ELR (cell line): ENCODE measurements at regions not wholly inside any gene's neighbourhood (a gene's known extent, or its start where the extent isn't known, plus 50 kb on each side); places are given as distances from the start of the nearest gene placed in this dataset.
A peak's percentile ranks its signal among the peaks of the same experiment; 100 is the strongest.

ENCODE experiments used
- DNase-seq: peaks from one replicate; pipeline ENCODE4 v3.0.0-alpha.2; 2015; ENCODE audit warnings: low read depth

DNA sequence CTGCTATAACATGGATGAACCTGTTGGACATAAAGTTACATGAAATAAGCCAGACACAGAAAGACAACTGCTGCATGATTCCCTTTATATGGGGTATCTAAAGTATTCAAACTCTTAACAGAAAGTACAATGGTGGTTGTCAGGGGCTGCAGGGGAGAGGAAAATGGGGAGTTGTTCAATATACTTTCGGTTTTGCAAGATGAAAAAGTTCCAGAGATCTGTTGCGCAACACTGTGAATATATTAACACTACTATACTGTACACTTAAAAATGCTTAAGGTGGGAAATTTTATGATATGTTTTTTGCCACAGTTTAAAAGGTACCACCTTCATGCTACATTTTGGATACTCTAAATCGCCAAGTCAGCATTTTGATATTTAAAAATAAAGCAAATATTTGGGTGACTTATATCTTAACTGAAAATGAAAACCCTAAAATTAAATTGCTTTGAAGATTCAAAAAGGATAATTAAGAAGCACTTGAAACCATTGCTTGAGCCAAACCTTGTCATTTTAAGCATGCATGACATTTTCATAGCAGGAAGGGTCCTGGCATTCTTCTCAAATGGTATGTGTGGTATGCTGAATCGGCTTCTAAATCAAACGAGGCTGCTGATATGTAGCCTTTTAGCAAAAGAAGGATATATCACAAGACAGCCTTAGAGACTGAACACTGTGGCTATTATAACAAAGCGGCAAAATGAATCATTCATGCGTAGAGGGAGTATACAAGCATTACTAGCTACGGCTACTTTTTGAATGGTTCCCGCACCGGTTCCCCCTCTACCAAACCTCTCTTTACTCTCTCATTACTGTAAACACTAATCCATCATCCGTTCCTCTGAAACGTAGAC, 607.1 kb upstream of the DIPK2B start:
- DNase-seq: peak; percentile 79

DNA sequence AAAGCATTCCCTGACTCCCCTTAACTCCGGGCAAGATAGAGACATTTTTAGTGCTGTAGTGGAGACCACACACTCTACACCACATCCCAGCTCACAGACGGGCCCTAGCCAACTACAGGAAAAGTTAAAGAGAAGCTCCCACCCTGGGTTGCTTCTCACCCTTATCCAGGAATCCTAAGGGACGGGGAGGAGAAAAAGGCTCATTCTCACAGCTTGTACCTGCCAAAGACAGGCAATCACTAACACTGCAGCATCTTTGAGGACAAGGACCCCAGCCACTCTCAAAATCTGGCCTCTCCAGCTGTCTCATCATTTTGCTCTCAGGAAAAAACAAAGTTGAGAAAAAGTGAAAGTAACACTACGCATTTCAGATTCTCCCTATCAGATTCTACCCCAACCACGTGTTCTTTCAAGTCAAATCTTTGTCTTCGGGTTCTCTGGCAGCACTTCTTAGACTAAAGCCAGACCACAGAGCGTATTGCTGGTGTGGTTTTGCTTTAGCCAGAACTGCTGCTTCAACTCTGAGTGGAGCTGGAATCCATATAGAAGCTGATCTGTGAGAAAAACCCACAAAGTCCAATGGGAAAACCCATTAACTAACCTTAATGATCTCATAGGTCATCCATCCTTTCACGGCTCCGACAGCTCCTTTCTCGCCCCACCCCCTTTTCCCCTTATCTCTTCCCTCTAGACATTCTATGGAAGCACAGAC, 605.9 kb upstream of the DIPK2B start:
- peak; percentile 84 for DNase-seq

DNA sequence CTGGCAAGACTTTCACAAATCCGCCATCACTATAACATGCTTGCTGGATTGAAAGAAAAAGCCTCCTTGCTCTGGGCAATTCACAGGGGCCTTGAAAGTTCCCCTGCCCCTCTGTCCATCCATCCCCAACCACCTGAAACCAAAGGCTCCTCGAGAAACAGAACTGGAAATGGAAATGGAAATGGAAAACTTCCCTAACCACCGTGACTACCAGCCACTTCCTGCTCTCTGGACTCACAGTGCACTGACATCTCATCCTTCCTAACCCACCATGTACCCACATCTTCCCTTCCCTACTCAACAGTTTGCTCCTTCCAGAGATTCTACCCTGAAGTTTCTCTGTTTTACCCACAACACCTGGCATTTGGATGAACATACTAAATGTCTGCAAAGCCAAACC, 603.6 kb upstream of the DIPK2B start:
- no peak for DNase-seq

DNA sequence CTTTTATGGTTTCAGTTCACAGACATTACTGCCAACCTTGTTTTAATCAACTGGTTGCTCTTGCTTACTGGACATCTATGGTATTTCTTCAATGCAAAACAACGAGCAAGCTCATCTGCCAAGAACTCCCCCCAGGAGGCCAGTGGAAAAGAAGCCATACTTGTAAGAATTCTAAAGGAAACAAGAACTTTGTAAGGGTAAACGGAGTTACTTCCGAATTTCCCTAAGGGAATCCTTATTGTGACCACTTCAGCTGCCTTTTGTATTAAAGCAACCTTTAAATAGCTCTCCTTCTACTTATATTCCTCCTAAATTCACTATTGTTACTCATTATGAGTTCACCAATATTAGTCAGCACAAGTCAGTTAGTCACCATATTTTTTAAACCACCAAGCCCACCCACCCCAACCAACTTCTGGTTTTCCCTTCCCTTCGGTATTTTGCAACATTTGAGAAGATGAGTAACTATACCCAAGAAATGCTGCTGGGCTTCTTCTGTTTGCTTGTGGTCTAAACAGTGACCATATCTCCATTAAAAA, 602.8 kb upstream of the DIPK2B start:
- peak; percentile 93 for DNase-seq

DNA sequence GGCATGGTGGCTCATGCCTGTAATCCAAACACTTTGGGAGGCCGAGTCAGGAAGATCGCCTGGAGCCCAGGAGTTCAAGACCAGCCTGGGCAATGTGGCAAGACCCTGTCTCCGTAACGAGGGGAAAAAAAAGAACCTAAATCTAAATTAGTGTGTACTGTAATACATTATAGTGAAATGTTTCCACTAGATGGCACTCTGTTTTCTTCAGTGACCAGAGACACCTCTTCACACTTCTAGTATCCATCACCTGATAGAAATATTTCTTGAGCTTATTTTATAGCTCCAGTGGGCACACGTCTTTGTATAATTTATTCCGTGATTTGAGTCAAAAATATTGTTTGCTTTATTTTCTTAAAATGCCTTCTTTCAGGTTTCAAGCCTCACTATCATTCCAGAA, 600.9 kb upstream of the DIPK2B start:
- DNase-seq: peak; percentile 67

DNA sequence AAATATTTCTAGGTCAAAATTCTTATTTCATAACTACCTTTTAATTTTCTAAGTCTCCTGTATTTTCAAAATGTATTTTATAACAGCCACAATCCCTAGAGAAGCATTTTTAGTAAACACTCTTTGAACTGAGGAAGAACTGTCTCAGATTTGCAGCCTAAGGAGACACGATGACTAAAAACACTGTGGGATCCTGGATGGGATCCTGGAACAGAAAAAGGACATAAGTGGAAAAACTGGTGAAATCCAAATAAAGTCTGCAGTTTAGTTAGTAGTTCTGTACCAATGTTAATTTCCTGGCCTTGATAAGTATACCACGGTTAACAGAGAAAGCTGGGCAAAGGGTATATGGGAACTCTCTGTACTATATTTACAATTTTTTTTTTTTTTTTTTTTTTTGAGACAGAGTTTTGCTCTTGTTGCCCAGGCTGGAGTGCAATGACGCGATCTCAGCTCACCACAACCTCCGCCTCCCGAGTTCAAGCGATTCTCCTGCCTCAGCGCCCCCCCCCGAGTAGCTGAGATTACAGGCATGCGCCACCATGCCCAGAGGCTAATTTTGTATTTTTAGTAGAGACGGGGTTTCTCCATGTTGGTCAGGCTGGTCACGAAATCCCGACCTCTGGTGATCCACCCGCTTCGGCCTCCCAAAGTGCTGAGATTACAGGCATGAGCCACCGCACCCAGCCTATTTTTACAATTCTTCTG, 600.2 kb upstream of the DIPK2B start:
- peak; percentile 49 for DNase-seq

DNA sequence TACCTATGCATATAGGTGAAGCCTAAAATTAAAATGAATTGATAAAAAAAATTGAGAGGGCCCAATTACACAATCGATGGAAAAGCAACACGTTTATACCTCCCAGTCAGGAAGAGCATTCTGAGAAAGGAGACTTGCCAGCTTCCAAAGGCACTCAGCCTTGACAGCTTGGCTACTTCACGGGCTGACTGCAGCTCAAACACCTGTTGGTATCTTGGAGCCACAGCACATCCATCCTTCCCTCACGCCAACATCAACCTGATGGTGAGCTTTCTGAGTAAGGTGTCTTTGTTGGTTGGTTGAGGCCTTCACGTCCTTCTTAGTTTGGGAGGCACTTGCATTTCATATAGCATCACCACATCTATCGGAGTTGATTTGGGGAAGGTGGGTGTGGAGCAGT, 598.9 kb upstream of the DIPK2B start:
- DNase-seq: no peak

DNA sequence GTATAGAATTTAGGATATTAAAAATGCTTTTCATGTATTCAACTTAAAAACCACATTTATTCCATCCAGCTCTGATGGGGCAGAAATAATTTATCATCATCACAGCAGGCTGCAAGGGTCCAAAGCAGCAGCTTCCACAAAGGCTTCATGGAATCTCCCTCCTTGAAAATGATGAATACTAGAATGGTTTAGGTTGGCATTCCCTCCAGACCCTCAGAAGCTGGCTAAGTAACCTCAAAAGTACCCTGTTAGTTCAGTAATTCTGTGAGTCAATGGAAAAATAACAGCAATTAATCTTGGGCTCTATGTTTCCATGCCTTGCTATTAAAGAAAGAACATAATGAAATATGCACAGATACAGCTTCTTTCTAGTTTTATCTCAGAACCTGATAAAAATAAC, 594.9 kb upstream of the DIPK2B start:
- DNase-seq: no peak

DNA sequence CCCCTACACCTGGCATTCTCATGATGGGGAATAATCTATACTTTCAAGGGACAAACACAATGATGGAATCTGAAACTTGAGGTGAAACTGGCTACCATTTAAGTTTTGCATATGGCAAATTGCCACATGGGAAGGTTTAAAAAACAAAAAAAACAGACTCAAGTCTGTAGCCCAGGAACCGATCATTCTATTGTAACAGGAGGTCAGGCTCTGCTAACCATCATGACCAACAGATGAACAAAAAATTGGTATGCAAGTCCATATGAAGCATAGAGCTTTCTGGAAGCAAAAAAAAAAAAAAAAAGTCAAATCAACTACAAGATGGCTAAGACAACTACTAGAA, 594.3 kb upstream of the DIPK2B start:
- no peak for DNase-seq

DNA sequence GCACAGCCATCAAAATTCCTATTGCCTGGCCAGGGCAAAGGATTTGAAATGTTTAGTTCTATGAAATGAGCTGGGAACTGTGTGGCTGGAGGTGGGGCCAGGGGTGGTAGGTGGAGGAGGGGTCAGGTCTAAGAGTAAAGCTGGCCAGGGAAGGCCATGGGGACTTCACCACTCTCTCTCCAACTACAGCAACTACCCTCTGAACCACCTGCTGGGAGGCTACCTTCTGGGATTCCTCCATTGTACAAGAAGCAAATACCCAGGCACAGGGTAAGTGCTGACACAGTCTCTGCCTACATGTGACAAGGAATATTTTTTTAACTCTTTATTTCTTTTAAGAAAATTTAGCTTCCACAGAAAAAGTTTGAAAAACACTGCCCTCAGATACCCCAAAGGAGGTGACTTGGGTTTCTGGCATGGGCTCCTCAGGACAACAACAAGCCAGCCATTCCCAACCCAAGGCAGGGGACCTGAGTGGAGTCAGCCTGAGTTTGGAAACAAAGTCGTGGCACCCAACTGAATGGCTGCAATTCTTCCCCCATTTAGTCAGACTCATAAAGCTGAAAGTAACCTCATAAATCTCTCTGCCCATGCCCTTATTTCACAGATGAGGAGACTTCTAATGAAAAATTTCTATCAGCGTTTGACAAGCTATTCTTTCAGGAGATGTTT, 593.8 kb upstream of the DIPK2B start:
- no peak for DNase-seq

DNA sequence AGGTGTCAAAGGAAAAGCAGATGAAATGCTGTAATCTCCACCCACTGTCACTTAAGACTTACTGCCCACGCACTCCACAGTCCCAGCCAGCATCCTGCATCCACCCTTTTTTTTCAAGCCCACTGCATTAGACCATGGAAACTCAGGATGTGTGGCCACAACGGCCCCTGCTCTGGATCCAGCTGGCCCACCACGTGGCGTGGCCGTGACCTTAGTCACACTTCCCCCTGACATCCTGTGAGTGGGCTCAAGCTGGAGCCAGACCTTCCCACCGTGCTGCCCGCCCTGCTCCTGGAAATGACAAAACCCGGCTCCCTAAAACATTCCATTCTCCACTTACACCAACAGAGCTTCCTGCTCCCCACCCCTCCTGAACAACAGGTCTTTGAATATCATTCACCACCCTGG, 588.3 kb upstream of the DIPK2B start:
- no peak for DNase-seq

DNA sequence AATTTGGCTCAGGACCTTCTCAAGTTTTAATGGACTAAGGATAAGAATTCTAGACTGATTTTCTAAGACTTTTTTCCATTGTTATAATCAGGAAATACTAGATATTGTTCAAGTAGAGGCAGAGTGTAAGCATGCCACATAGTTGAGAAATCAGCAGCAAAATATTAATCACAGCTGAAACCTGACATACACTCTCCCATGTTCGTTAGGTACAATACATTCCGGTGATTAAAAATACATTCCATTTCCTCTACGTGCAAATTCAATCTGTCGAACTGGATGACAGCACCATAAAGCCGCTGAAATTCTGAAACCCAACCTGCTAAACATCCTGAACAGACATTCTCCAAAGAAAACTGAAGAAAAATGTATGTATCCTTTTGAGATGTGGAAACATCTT, 587.6 kb upstream of the DIPK2B start:
- DNase-seq: no peak

DNA sequence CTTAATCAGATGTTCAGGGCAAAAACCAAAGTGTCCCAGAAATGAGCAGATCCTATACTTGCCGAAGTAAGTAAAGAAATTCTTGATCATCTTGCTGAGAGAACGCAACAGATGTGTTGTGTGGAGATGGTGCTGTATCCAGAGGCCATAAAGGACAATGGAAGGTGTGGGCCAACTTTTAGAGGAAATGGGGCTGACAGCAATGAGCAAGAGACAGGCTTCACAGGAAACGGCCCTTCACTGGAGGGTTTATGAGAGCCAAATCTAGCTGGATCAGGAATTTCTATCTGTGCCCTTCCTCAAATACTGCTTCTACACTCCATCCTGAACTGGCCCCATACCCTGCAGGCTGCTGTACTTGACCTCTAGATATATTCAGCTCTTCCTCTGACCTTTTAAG, 583.9 kb upstream of the DIPK2B start:
- DNase-seq: no peak

DNA sequence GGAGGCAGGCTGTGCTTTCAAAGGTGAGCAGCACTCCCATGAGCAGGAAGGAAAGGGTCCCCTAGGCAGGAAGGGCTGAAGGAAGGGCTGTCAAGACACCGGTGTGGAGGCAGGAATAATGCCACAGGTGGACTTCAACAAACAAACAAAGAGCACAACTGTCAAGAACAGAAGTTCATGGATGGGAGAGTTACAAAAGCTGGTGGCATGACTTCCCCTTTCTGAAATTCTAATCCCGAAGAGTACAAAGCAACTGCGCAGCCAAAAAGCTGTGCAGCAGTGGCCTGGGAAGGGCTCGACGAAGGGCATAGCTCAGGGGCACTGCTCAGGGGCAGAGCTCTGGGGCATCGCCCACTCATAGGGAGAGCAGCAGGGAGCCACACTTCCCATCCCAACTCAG, 582.3 kb upstream of the DIPK2B start:
- DNase-seq: no peak

DNA sequence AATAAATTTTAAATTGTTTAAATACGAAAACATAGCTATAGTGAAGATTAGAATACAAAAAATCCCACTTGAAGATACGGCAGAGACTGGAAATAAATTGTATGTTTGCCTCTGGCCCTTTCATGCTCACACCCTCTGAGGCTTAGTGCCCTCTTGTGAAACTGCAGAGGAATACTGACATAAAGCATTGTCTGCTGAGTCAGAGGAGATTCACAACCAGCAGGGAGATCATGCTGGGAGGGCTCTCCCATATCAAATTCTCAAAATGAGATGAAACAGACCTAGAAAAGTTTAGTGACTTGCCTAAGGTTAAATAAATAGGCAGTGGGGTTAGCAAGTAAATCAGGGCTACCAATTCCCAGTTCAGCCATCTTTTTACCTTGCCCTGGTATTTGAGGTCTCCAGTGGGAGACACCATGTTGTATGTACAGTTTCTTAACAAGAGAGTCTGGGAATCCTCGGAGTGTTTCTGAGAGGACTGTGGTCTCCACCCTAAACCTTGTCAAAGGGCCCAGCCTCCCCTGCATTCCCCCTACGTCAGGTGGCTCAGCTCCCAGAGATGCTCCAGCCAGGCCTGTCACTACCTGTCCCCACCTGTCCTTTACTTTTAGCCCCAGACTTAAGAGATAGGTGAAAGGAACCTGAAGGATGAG, 581.4 kb upstream of the DIPK2B start:
- peak; percentile 81 for DNase-seq

DNA sequence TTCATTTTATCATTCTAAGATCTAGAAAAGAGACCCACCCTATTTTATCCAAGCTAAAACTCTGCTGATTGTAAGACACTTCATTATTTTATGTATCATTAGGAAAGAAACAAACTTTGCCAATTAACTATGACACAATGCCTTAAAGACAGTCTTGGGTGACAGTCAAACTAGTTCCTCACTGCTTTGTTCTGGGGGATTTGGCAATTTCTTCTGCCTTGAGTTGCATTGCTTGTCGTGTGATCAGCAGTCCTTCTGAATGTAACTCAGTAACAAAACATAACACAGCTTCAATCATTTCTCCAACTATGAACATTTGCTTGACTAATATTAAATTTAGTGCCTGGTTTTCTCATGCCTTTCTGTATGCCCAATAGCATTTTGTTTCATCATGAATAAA, 577.9 kb upstream of the DIPK2B start:
- DNase-seq: no peak

DNA sequence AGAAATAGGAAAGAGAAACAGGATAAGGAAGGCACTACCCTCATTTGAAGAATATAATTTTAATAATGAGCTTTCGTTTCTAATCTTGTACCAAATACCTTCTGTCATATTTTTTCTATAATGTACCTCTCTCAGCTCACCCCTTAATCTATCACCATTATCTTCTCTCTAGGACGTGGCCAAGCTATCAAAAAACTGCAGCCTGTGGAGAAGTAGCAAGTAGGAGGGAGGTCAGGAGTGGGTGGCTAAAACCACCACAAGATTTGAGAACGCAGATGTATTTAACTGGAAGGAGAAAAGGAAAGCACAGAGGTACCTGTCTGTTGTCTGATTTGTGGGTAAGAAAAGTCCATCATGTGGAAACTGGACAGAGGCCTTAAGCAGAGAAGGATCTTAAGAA, 576.7 kb upstream of the DIPK2B start:
- DNase-seq: no peak

DNA sequence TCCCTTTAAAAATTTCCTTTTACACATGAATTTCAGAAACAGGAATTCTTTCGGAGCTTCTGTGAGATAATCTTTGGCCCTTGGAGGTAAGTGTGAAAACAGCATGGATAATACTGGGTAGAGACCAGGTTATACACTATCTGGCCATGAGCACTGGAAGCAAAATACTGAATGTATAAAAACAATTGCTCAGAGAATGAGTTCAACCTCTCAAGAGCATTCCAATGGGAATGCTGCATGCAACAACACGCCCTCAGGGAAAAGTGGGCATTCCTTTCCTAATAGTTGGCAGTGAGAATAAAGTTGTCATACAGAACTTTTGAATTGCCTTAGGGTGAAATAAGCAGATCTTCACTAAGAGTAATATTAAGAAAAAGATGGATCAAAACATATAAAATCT, 574.8 kb upstream of the DIPK2B start:
- DNase-seq: peak; percentile 94

DNA sequence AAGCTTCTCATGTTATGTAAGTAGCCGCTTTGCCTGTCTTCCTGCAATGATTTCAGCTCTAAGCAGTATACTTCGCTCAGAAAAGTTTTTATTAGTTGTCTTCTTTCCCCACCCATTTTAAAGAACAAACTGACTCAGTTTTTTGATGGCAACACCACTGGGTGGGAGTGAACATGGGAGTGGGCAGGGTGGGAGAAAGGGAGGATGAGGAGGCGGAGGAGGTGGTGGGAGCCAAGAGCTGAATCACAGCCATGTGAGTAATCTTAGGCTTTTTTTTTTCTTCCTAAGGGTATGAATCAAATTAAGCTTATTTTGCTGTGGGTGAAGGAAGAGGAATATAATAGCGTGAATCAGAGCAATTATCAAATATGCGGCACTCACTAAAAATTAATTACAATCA, 574.3 kb upstream of the DIPK2B start:
- peak; percentile 92 for DNase-seq

DNA sequence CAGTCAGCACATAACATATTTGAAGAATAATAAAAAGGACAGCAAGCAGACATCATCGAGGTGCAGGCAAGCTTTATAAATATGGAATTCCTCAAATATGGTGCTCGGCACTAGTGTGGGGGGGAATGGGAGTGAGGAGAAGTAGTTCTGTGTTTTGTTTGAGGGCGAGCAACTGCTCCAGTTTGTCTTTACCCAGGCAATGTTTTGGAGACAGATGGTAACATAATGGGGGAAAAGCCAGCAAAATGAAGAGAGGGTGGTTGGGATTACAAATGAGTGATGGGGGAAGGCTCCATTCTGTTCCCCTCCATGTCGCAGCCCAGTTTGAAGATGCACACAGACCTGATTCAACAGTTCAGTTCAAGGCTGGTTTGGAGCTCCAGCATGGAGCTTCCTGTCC, 572.9 kb upstream of the DIPK2B start:
- no peak for DNase-seq

DNA sequence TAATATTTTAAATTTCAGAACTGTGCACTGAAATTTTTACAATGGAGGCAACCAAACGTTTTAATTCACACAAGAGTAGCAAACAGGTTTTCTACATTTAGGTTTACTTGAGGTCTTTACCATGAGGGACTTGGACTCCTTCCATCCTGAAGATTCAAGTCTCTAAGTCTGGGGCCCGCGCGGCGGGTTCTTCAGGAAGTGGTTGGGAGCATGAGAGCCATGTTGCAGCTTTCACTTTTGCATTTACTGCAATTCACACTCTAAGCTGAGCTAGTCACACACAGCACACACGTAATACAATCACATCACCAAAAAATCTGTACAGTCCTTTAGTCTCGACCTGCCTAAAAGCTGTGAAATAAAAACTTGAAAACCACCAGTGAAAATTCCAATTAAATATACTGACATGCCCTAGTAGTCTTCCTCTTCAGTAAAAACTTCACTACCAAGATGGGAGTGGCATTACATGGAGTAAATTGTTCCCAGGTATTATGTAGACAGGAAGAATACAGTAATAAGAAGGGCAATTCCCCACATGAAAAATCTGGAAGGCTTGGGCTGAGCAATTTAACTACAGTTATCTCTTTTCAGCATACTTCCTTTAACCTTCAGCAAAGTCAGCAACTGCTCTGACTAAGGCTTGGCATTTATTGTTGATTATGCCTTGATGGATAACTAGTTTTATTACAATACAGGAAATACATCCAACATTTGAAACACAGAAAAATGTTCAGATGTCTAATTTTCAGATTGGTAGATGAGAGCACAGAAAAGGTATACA, 571.1 kb upstream of the DIPK2B start:
- DNase-seq: peak; percentile 87
